ENCODE measurements at regions not wholly inside any gene's neighbourhood (a gene's known extent, or its start where the extent isn't known, plus 50 kb on each side); places are given as distances from the start of the nearest gene placed in this dataset.

GRCh38 chr5:120155873-120156272 is 308.2 kb upstream of the PRR16 start:
- Histone ChIP-seq H3K27me3 (ENCODE audit: control insufficient read depth, insufficient read depth, low read length) (no peaks in the 10 kb centered on the region), H3K36me3 (ENCODE audit: control insufficient read depth, insufficient read depth, low read length) (no peaks in the 10 kb centered on the region), H3K4me3 (ENCODE audit: low read depth, low read length) (no peak overlapping the region)
- no peak for TF ChIP-seq CTCF (IDR thresholded peaks at IDR 0.05; ENCODE audit: insufficient read depth, low read length, poor library complexity, severe bottlenecking)
- DNase-seq (ENCODE audit: low read depth), result no peak

GRCh38 chr5:120158211-120158610 is 305.9 kb upstream of the PRR16 start:
- Histone ChIP-seq H3K27me3 (ENCODE audit: control insufficient read depth, insufficient read depth, low read length) (no peaks in the 10 kb centered on the region), H3K36me3 (ENCODE audit: control insufficient read depth, insufficient read depth, low read length) (no peaks in the 10 kb centered on the region), H3K4me3 (ENCODE audit: low read depth, low read length) (no peak overlapping the region)
- TF ChIP-seq CTCF (IDR thresholded peaks at IDR 0.05; ENCODE audit: insufficient read depth, low read length, poor library complexity, severe bottlenecking), result no peak
- no peak for DNase-seq (ENCODE audit: low read depth)

- H3K27me3 ChIP-seq (ENCODE audit: control insufficient read depth, insufficient read depth, low read length), result no peaks in the 10 kb centered on the region
- no peak overlapping the region for H3K4me3 ChIP-seq (ENCODE audit: low read depth, low read length)
- no peak for DNase-seq (ENCODE audit: low read depth)
- no peak for TF ChIP-seq CTCF (IDR thresholded peaks at IDR 0.05; ENCODE audit: insufficient read depth, low read length, poor library complexity, severe bottlenecking)
- H3K36me3 ChIP-seq (ENCODE audit: control insufficient read depth, insufficient read depth, low read length), result no peaks in the 10 kb centered on the region
Observed at GRCh38 chr5:120159155-120159554, 304.9 kb upstream of the PRR16 start.

GRCh38 chr5:120160124-120160895 is 303.8 kb upstream of the PRR16 start:
- no peaks in the 10 kb centered on the region for H3K36me3 ChIP-seq (ENCODE audit: control insufficient read depth, insufficient read depth, low read length)
- no peak overlapping the region for H3K4me3 ChIP-seq (ENCODE audit: low read depth, low read length)
- no peak for DNase-seq (ENCODE audit: low read depth)
- TF ChIP-seq CTCF (IDR thresholded peaks at IDR 0.05; ENCODE audit: insufficient read depth, low read length, poor library complexity, severe bottlenecking), result no peak
- H3K27me3 ChIP-seq (ENCODE audit: control insufficient read depth, insufficient read depth, low read length), result no peaks in the 10 kb centered on the region

- no peak for TF ChIP-seq CTCF (IDR thresholded peaks at IDR 0.05; ENCODE audit: insufficient read depth, low read length, poor library complexity, severe bottlenecking)
- H3K36me3 ChIP-seq (ENCODE audit: control insufficient read depth, insufficient read depth, low read length), result no peaks in the 10 kb centered on the region
- DNase-seq (ENCODE audit: low read depth), result no peak
- H3K27me3 ChIP-seq (ENCODE audit: control insufficient read depth, insufficient read depth, low read length), result no peaks in the 10 kb centered on the region
- no peak overlapping the region for H3K4me3 ChIP-seq (ENCODE audit: low read depth, low read length)
Observed at GRCh38 chr5:120162321-120162720, 301.8 kb upstream of the PRR16 start.

- no peak for DNase-seq (ENCODE audit: low read depth)
- TF ChIP-seq CTCF (IDR thresholded peaks at IDR 0.05; ENCODE audit: insufficient read depth, low read length, poor library complexity, severe bottlenecking), result no peak
- Histone ChIP-seq H3K27me3 (ENCODE audit: control insufficient read depth, insufficient read depth, low read length) (no peaks in the 10 kb centered on the region), H3K36me3 (ENCODE audit: control insufficient read depth, insufficient read depth, low read length) (no peaks in the 10 kb centered on the region), H3K4me3 (ENCODE audit: low read depth, low read length) (no peak overlapping the region)
Observed at GRCh38 chr5:120164037-120164436, 300.1 kb upstream of the PRR16 start.

All from kidney epithelial cell (primary cell).